K562 (cell line): ENCODE measurements at regions not wholly inside any gene's neighbourhood (a gene's known extent, or its start where the extent isn't known, plus 50 kb on each side); places are given as distances from the start of the nearest gene placed in this dataset.
A peak's percentile ranks its signal among the peaks of the same experiment; 100 is the strongest.

Source experiments
- SOX6 ChIP-seq: fragments of 450-650 bp; IDR thresholded peaks from 2 replicates; pipeline ENCODE4 v1.6.1; 2014; ENCODE audit warnings: mild to moderate bottlenecking
- TF ChIP-seq, protein P1 (sequence below): fragments of 450-650 bp; IDR thresholded peaks from 2 replicates; pipeline ENCODE4 v1.6.1; 2016; ENCODE audit warnings: mild to moderate bottlenecking, moderate library complexity
- TF ChIP-seq, protein P2 (sequence below), 2 experiments: IDR thresholded peaks in 1 of 2; conservative IDR thresholded peaks in 1 of 2; 2 replicates each; pipeline ENCODE4 v1.6.1; 2016; ENCODE audit warnings: low read depth in 2 of 2, mild to moderate bottlenecking in 1 of 2, missing compliant biosample characterization in 1 of 2, missing genetic modification characterization in 1 of 2, moderate library complexity in 1 of 2

DNA sequence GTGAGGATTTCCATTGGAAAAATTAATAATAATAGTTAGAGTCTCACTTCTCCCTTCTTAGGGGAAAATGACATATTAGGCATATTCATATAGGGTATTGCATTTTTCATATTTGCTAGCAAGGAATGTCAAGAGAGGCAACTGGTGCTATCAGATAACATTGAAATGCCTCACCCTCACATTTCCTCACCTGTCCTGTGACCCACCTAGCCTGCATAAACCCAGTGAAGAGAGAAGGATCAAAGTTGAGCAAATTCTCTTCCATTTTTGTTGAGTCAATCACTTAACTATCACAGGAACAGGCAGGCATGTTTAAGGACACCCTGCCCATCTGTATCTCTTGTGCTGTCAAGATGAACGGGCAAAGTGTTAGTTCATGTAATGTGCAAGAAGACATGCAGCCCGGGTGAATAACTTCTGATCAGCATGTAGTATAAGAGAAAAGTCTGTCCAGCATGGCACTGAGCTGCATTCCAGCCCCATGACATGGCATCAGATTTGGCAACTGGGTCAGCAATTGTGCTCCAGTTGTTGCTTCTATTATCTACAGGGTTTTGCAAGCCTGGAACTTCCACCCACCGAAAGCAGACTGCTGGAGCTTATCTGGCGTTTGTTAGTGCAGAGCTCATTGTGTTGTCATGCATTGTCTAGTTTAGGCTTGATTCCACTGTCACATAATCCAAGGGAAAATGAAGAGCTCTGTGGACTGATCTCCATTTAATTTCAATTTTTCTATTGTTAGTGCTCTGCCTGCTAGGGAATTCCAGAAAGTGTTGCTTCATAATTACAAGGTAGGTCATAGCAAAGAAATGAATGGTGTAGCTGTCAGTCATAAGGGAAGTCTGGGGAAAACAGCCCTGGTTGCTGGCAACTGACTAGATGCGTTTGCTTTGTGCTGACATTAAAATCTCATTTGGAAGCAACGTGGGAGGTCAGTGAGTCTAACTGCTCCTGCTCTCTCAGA lies 138.4 kb upstream of the TNFAIP3 start (continued):
- TF ChIP-seq, protein P1, sequence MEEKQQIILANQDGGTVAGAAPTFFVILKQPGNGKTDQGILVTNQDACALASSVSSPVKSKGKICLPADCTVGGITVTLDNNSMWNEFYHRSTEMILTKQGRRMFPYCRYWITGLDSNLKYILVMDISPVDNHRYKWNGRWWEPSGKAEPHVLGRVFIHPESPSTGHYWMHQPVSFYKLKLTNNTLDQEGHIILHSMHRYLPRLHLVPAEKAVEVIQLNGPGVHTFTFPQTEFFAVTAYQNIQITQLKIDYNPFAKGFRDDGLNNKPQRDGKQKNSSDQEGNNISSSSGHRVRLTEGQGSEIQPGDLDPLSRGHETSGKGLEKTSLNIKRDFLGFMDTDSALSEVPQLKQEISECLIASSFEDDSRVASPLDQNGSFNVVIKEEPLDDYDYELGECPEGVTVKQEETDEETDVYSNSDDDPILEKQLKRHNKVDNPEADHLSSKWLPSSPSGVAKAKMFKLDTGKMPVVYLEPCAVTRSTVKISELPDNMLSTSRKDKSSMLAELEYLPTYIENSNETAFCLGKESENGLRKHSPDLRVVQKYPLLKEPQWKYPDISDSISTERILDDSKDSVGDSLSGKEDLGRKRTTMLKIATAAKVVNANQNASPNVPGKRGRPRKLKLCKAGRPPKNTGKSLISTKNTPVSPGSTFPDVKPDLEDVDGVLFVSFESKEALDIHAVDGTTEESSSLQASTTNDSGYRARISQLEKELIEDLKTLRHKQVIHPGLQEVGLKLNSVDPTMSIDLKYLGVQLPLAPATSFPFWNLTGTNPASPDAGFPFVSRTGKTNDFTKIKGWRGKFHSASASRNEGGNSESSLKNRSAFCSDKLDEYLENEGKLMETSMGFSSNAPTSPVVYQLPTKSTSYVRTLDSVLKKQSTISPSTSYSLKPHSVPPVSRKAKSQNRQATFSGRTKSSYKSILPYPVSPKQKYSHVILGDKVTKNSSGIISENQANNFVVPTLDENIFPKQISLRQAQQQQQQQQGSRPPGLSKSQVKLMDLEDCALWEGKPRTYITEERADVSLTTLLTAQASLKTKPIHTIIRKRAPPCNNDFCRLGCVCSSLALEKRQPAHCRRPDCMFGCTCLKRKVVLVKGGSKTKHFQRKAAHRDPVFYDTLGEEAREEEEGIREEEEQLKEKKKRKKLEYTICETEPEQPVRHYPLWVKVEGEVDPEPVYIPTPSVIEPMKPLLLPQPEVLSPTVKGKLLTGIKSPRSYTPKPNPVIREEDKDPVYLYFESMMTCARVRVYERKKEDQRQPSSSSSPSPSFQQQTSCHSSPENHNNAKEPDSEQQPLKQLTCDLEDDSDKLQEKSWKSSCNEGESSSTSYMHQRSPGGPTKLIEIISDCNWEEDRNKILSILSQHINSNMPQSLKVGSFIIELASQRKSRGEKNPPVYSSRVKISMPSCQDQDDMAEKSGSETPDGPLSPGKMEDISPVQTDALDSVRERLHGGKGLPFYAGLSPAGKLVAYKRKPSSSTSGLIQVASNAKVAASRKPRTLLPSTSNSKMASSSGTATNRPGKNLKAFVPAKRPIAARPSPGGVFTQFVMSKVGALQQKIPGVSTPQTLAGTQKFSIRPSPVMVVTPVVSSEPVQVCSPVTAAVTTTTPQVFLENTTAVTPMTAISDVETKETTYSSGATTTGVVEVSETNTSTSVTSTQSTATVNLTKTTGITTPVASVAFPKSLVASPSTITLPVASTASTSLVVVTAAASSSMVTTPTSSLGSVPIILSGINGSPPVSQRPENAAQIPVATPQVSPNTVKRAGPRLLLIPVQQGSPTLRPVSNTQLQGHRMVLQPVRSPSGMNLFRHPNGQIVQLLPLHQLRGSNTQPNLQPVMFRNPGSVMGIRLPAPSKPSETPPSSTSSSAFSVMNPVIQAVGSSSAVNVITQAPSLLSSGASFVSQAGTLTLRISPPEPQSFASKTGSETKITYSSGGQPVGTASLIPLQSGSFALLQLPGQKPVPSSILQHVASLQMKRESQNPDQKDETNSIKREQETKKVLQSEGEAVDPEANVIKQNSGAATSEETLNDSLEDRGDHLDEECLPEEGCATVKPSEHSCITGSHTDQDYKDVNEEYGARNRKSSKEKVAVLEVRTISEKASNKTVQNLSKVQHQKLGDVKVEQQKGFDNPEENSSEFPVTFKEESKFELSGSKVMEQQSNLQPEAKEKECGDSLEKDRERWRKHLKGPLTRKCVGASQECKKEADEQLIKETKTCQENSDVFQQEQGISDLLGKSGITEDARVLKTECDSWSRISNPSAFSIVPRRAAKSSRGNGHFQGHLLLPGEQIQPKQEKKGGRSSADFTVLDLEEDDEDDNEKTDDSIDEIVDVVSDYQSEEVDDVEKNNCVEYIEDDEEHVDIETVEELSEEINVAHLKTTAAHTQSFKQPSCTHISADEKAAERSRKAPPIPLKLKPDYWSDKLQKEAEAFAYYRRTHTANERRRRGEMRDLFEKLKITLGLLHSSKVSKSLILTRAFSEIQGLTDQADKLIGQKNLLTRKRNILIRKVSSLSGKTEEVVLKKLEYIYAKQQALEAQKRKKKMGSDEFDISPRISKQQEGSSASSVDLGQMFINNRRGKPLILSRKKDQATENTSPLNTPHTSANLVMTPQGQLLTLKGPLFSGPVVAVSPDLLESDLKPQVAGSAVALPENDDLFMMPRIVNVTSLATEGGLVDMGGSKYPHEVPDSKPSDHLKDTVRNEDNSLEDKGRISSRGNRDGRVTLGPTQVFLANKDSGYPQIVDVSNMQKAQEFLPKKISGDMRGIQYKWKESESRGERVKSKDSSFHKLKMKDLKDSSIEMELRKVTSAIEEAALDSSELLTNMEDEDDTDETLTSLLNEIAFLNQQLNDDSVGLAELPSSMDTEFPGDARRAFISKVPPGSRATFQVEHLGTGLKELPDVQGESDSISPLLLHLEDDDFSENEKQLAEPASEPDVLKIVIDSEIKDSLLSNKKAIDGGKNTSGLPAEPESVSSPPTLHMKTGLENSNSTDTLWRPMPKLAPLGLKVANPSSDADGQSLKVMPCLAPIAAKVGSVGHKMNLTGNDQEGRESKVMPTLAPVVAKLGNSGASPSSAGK: no peak
- TF ChIP-seq, protein P2, sequence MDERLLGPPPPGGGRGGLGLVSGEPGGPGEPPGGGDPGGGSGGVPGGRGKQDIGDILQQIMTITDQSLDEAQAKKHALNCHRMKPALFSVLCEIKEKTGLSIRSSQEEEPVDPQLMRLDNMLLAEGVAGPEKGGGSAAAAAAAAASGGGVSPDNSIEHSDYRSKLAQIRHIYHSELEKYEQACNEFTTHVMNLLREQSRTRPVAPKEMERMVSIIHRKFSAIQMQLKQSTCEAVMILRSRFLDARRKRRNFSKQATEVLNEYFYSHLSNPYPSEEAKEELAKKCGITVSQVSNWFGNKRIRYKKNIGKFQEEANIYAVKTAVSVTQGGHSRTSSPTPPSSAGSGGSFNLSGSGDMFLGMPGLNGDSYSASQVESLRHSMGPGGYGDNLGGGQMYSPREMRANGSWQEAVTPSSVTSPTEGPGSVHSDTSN (CRISPR knock-in tag; IDR thresholded peaks at IDR 0.05; ENCODE audit: low read depth): no peak
- TF ChIP-seq, protein P2 (tag; conservative IDR thresholded peaks at IDR 0.05; ENCODE audit: low read depth): peak; percentile 2; the same call in 1 of the 2 replicates
- TF ChIP-seq SOX6: peak; percentile 71
